K562 (cell line): ENCODE measurements at regions not wholly inside any gene's neighbourhood (a gene's known extent, or its start where the extent isn't known, plus 50 kb on each side); places are given as distances from the start of the nearest gene placed in this dataset.

Source experiments
- ATAC-seq: fragments of 200-7000 bp; cut with Tn5 transposase; 3 replicates; pipeline ENCODE4 v1.9.1; 2020; ENCODE audit warnings: moderate library complexity
- BruUV-seq: library from RNA; stranded (reverse); fragments of 400-500 nt; replicated peaks from 2 replicates; lab custom pipeline; 2021; lab: Mats Ljungman, UMichigan
- CTCF ChIA-PET: fragments of 300-600 bp; formaldehyde crosslinking; extraction: SDS; loops from one replicate; lab custom pipeline; 2021; ENCODE audit warnings: low intra/inter-chr PET ratio; lab: Yijun Ruan, JAX
- POLR2A ChIA-PET: fragments of 300-600, 350-650 bp; sonication (Branson Sonifier 250); formaldehyde crosslinking; extraction: SDS; loops from one replicate; lab custom pipeline; 2021; ENCODE audit warnings: antibody characterized with exemption, inconsistent platforms; lab: Yijun Ruan, JAX
- DNase-seq, 4 experiments: peaks; one replicate each; pipeline versions ENCODE4 v3.0.0 to v3.0.0-alpha.2; 2011 to 2018; ENCODE audit warnings: low spot score in 3 of 4, mixed read lengths in 3 of 4; ENCODE audit errors: extremely low read depth in 1 of 4
- FAIRE-seq: peaks from 2 replicates; lab custom pipeline; 2011; peaks lifted over from hg19 to GRCh38; lab: Jason Lieb, UNC
- H2AFZ ChIP-seq: 2 replicates; pipeline ENCODE4 v1.6.0; 2011; ENCODE audit warnings: low read depth, low read length, control low read depth, inconsistent platforms
- H3K27ac ChIP-seq: fragments of 200-600 bp; 3 replicates; pipeline ENCODE4 v1.8.0; 2011; ENCODE audit warnings: low read depth, mild to moderate bottlenecking, control low read depth, inconsistent platforms, low read length, moderate library complexity, mixed read lengths; ENCODE audit errors: extremely low read depth
- H3K27me3 ChIP-seq, 2 experiments: fragments of 300-600 bp in 1 of 2; 2 replicates in 1 of 2; 3 replicates in 1 of 2; pipeline versions ENCODE4 v1.6.0 to v1.8.0; 2011; ENCODE audit warnings: inconsistent platforms in 2 of 2, low read length in 2 of 2, mild to moderate bottlenecking in 1 of 2, mixed read lengths in 1 of 2, moderate library complexity in 1 of 2; ENCODE audit not compliant: control insufficient read depth in 2 of 2, insufficient read depth in 2 of 2
- H3K36me3 ChIP-seq: fragments of 300-600 bp; 3 replicates; pipeline ENCODE4 v1.8.0; 2011; ENCODE audit warnings: mild to moderate bottlenecking, low read length, inconsistent platforms; ENCODE audit not compliant: control insufficient read depth, insufficient read depth
- H3K4me1 ChIP-seq, 2 experiments: fragments of 200-600 bp in 1 of 2; replicated peaks in 1 of 2; 2 replicates in 1 of 2; 3 replicates in 1 of 2; pipeline versions ENCODE4 v1.5.1 to v1.8.0; 2011; ENCODE audit warnings: inconsistent platforms in 2 of 2, low read length in 2 of 2, mild to moderate bottlenecking in 1 of 2, mixed read lengths in 1 of 2, moderate library complexity in 1 of 2; ENCODE audit not compliant: control insufficient read depth in 2 of 2, insufficient read depth in 2 of 2
- H3K4me2 ChIP-seq: 2 replicates; pipeline ENCODE4 v1.6.1; 2011; ENCODE audit warnings: low read length, control low read depth, inconsistent platforms, mixed read lengths; ENCODE audit not compliant: insufficient read depth
- H3K4me3 ChIP-seq: fragments of 200-600 bp; sonication (generic), shearing (Covaris generic); 2 replicates; pipeline ENCODE4 v1.5.1; 2016; ENCODE audit warnings: control low read depth, inconsistent platforms
- H3K79me2 ChIP-seq: fragments of 200-600 bp; 3 replicates; pipeline ENCODE4 v1.8.0; 2011; ENCODE audit warnings: low read length, inconsistent platforms; ENCODE audit not compliant: control insufficient read depth, insufficient read depth
- H3K9ac ChIP-seq, 2 experiments: 2 replicates each; pipeline versions ENCODE4 v1.6.0 to v1.6.1; 2011; ENCODE audit warnings: low read depth in 2 of 2, low read length in 2 of 2, control low read depth in 1 of 2, inconsistent platforms in 1 of 2, mild to moderate bottlenecking in 1 of 2, mixed read lengths in 1 of 2; ENCODE audit not compliant: insufficient read depth in 1 of 2
- H3K9me1 ChIP-seq: one replicate; pipeline ENCODE4 v1.6.0; 2011; ENCODE audit warnings: inconsistent platforms, mild to moderate bottlenecking, low read length, moderate library complexity; ENCODE audit not compliant: control insufficient read depth, insufficient read depth
- H3K9me3 ChIP-seq: replicated peaks from 2 replicates; pipeline ENCODE4 v1.5.1; 2011; ENCODE audit warnings: low read depth, low read length, inconsistent platforms; ENCODE audit not compliant: control insufficient read depth, insufficient read depth
- H4K20me1 ChIP-seq: replicated peaks from 2 replicates; pipeline ENCODE4 v1.6.1; 2011; ENCODE audit warnings: low read length, inconsistent platforms, mixed read lengths; ENCODE audit not compliant: control insufficient read depth, insufficient read depth
- SPI1 ChIP-seq: IDR thresholded peaks from 2 replicates; pipeline ENCODE4 v1.6.1; 2011; ENCODE audit warnings: low read depth, low read length, control low read depth, borderline replicate concordance
- WGBS: fragments of 100-300 bp; shearing (Covaris generic); methylation state at CpG from one replicate; pipeline ENCODE4 v1.1.6; 2016; ENCODE audit warnings: low coverage, mixed read lengths; ENCODE audit not compliant: insufficient coverage; ENCODE audit errors: missing lambda C conversion rate; 5-methylcytosine and 5-hydroxymethylcytosine counted together
- in situ Hi-C: fragments of 300-500 bp; cut with MboI; formaldehyde crosslinking; loops from 4 replicates; pipeline ENCODE4 v1.15.0; 2018; ENCODE audit warnings: inconsistent platforms, mixed read lengths
- intact Hi-C: fragments of 100-400 bp; cut with micrococcal nuclease; formaldehyde crosslinking; loops from 2 replicates; pipeline ENCODE4 v1.14.2; 2022
- TF ChIP-seq, protein P1 (sequence below): sonication (generic); formaldehyde crosslinking; IDR thresholded peaks from 2 replicates; pipeline ENCODE4 v1.8.1; 2023; ENCODE audit warnings: mild to moderate bottlenecking, missing genetic modification reagents

DNA sequence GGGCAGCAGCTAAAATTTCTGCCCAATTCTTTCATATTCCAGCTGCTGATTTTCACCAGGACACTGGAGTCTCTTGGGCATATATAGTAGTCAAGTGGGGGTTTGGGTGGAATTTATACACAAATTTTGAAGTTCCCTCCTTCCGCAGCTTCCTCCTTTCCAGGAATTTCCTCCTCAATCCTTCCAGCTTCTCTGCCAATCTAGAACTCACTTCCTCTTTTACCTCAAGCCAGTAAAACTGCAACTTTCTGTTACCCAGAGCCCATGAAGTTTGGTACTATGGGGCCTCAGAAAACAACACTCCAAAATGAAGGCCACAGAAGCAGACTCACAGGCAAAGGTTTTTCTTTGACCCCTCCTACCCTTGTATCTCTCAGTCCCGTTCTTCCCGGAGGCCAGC, 51.7 kb upstream of the G2E3 start:
- DNase-seq: no peak
- intact Hi-C loops: no loop called here

More for the DNA sequence above, 51.7 kb upstream of the G2E3 start:
- ChIA-PET POLR2A (interaction anchor here (0.6 kb wide), 1 partner anchor 33 kb away, joined by 3 read pairs; no protein-coding TSS in a partner anchor), CTCF (no interaction called here)
- in situ Hi-C loops: no loop called here
- ATAC-seq (no peak), FAIRE-seq (no peak)
- TF ChIP-seq, protein P1, sequence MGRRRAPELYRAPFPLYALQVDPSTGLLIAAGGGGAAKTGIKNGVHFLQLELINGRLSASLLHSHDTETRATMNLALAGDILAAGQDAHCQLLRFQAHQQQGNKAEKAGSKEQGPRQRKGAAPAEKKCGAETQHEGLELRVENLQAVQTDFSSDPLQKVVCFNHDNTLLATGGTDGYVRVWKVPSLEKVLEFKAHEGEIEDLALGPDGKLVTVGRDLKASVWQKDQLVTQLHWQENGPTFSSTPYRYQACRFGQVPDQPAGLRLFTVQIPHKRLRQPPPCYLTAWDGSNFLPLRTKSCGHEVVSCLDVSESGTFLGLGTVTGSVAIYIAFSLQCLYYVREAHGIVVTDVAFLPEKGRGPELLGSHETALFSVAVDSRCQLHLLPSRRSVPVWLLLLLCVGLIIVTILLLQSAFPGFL: no peak
- TF ChIP-seq SPI1: peak; percentile 94
- WGBS: 6% methylated on average over 2 of the region's 3 CpGs
- no peaks in the 10 kb centered on the region for H3K9me3 ChIP-seq
- H3K9ac ChIP-seq: no peak overlapping the region
- H2AFZ ChIP-seq: peak overlapping the region; percentile 51
- H3K27me3 ChIP-seq: no peaks in the 10 kb centered on the region
- no peaks in the 10 kb centered on the region for H3K4me1 ChIP-seq
- H3K79me2 ChIP-seq: no peaks in the 10 kb centered on the region
- no peaks in the 10 kb centered on the region for H4K20me1 ChIP-seq
- no peak overlapping the region for H3K27ac ChIP-seq
- H3K4me2 ChIP-seq: no peak overlapping the region
- H3K4me3 ChIP-seq: no peak overlapping the region
- no peaks in the 10 kb centered on the region for H3K36me3 ChIP-seq
- no peaks in the 10 kb centered on the region for H3K9me1 ChIP-seq
- no TSS peak for BruUV-seq
